Activated T-cell treated with anti-CD3 and anti-CD28 coated beads, Interleukin-2, amount 50 U/mL, for 1 hour (primary cell): ENCODE measurements at regions not wholly inside any gene's neighbourhood (a gene's known extent, or its start where the extent isn't known, plus 50 kb on each side); places are given as distances from the start of the nearest gene placed in this dataset.
"Not testable (repeated sequence)": the region's sequence is repeated elsewhere in the genome, so short reads cannot be mapped to it uniquely, and the experiment has no call there.

ENCODE experiments used
- DNase-seq: peaks from one replicate; pipeline ENCODE4 v3.0.0-alpha.2; 2020

GRCh38 chr3:194886836-194887235 is 201.2 kb downstream of the FAM43A start:
- no peak for DNase-seq

DNA sequence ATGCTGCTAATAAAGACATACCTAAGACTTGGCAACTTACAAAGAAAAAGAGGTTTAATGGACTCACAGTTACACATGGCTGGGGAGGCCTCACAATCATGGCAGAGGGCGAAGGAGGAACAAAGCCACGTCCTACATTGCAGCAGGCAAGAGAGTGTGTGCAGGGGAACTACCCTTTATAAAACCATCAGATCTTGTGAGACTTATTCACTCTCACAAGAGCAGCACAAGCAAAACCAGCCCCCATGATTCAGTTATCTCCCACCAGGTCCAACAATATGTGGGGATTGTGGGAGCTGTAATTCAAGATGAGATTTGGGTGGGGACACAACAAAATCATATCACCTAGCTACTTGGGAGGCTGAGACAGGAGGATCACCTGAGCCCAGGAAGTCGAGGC is 202.4 kb downstream of the FAM43A start:
- not testable (repeated sequence) for DNase-seq

- no peak for DNase-seq
These were observed 203.2 kb downstream of the FAM43A start for GRCh38 chr3:194888916-194889315.

- no peak for DNase-seq
These were observed 204.4 kb downstream of the FAM43A start for GRCh38 chr3:194890091-194890490.

DNA sequence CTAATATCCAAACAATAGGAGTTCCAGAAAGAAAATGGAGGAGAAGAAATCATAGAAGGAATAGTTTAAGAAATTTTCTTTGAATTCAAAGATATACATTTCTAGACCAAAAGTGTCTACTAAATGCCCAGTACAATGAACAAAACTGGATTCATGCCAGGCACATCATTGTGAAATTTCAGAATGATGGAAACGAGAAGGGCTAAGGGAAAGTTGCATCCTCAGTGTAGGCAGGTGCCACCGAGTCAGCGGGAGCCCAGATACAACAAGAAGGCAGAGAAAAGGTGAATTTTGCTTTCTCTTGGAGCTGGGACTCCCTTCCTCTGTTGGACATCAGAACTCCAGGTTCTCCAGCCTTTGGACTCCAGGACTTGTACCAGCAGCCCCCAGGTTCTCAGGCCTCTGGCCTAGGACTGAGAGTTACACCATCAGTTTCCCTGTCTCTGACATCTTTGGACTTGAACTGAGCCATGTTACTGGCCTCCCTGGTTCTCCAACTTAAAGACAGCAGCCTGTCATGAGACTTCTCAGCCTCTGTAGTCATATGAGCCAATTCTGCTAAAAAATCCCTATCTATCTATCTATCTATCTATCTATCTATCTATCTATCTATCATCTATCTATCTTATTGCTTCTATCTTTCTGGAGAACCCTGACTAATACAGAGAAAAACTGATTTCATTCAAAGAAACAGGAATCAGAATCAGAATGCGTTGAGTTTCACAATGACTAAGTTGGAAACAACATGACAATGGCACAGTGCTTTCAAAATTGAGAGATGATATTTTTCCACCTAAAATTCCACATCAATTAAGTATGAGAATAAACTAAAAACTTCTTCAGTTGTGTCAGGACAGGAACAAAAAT is 207.7 kb downstream of the FAM43A start:
- no peak for DNase-seq

DNA sequence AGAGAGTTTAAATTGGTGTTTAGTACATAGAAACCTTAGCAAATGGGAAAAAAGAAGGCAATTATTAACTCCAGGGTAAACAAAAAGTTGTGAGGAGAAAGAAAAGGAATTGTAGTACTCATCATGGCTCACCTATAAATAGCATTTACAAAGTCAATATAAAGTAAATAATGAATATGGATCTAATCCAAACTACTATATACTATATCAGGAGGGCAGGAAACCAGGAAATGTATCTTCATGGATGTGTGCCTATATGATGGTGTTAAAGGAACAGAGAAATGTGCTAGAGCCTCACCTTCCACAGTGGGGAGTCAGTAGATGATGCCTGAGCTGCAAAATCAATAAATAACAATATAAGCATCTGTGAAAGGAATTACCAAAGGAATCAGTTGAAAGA is 208.9 kb downstream of the FAM43A start:
- DNase-seq: no peak

DNA sequence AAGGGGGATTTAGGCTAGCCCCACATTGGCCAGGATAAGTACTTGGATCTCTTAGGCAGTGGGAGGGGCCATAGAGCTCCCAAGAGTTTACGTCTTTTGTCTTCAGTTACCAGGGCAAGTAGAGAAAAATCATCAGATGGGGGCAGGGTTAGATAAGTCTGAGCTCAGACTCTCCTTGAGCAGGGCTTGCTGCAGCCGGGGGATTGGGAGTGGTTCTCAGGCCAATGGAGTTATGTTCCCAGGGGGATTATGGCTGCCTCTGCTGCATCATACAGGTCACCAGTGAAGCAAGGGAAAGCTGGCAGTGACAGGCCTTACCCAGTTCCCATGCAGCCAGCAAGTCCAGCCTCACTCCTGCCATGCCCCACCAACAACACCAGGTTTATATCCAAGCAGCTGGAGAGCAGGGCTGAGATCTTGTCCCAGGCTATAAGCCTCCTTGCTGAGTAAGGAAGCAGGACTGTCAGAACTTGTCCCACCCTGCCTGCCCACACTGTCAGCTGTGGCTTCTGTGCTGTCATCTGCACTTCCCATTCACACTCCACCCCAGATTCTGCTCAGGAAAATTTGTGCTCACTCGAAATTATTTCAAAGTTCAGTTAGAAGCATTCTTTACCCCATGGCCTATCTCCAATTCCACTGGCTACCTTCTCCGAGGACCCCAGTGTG is 215.3 kb downstream of the FAM43A start:
- DNase-seq: no peak

- not testable (repeated sequence) for DNase-seq
These were observed 217.8 kb downstream of the FAM43A start for GRCh38 chr3:194903447-194903846.

DNA sequence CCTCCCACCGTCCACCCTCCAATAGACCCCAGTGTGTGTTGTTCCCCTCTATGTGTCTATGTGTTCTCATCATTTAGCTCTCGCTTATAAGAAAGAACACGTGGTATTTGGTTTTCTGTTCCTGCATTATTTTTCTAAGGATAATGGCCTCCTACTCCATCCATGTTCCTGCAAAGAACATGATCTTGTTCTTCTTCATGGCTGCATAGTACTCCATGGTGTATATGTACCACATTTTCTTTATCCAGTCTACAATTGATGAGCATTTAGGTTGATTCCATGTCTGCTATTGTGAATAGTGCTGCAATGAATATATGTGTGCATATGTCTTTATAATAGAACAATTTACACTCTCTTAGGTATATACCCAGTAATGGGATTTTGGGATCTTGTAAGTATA is 219.3 kb downstream of the FAM43A start:
- DNase-seq: not testable (repeated sequence)

GRCh38 chr3:194905696-194906095 is 220.0 kb downstream of the FAM43A start:
- no peak for DNase-seq

DNA sequence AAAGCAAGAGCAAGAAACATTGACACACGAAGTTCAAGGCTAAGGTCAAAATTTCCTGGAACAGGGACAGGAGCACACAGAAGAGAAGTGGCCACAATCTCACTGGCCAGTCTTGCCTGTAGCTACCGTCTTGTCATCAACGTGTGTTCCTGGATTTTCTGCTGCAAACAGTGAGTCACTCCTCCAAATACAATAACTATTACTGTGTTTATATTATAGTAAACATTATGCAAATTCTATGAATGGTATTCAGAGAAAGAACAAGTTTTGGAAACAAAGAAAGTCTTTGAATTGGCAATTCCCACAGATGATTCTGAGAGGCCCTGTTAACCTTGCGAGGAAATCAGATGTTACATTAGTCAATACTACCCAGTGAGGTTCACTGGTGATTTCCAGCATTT is 220.5 kb downstream of the FAM43A start:
- no peak for DNase-seq

DNA sequence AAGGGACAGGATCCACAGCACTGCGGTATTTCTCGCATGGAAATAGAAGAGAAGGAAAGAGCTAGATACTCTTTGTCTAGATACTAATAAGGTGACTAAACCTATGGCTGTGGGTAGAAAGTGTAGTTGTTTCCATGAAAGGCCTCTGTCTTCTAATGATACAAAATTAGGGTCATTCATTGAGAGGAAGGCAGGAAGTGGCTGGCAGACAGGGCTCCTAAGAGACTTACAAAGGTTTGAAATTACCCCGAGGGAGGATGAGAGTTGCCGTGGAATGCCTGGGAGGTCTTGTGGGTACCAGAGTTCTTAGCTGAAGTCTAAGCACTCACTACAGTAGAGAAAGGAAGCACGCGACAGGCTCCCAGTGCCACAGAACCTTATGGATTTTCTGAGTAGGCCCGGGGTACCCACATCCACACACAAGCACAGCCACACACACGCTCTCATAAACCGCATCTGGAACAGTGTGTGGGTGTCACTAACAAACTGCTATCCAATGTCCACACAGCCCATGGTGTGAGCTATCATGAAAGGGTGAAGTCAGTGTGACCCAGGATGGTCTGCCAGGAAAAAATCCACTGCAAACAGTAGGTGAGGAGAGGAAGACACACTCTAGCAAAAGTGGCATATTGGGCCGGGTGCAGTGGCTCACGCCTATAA is 221.4 kb downstream of the FAM43A start:
- DNase-seq: no peak

DNA sequence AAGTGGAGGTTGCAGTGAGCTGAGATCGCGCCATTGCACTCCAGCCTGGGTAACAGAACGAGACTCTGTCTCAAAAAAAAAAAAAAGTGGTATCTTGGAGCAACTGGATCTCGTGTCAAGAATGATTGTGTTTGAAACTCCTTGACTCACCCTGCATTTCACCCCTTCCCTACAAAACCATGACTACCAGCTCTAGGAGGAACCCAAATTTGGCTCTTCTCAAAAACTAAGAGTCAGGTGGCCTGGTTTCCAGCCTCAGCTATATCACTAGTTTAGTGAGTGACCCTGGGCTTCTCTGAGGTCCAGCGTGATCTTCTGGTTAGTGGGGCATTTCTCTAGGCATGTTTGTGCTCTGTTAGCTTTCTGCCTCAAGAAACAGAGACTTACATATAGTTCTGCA is 222.1 kb downstream of the FAM43A start:
- no peak for DNase-seq

GRCh38 chr3:194908496-194908895 is 222.8 kb downstream of the FAM43A start:
- no peak for DNase-seq

- DNase-seq: no peak
These were observed 223.3 kb downstream of the FAM43A start for GRCh38 chr3:194908972-194909371.

- no peak for DNase-seq
These were observed 224.8 kb downstream of the FAM43A start for GRCh38 chr3:194910414-194910984.

- DNase-seq: no peak
These were observed 227.6 kb downstream of the FAM43A start for GRCh38 chr3:194913316-194913715.

DNA sequence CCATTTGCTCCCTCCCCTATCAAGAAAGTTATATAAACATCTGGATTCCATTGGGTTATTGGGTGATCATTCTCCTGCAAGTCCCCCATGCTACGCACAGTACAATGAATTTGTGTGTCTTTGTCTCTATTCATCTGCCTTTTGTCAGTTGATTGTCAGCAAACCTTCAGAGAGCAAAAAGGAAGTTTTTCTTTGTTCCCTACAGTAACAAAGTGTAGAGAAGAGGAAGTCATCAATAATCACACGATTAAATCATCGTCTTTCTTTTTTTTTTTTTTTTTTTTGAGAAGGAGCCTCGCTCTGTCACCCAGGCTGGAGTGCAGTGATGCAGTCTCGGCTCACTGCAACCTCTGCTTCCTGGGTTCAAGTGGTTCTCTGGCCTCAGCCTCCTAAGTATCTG is 239.2 kb downstream of the FAM43A start:
- not testable (repeated sequence) for DNase-seq

DNA sequence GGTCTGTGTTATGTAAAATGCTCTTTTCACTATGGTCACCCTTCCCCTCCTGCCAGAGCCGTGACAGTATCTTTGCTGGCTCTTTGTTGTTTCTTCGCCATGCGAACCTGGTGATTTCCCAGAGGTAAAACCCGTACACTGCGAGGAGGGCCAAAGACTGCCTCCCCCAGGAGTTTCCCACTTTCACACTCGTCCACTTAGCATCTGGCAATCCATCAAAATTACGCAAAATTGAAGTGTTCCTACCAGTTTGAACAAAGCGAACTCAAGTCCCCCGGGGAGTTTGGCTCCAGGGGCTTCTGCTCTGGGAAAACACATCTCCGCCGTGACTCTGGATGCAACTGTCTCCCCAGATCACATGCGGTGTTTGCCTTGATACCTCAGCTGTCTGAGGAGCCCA is 239.9 kb downstream of the FAM43A start:
- DNase-seq: no peak

- no peak for DNase-seq
These were observed 242.5 kb downstream of the FAM43A start for GRCh38 chr3:194928227-194928626.

GRCh38 chr3:194928831-194929577 is 243.3 kb downstream of the FAM43A start:
- DNase-seq: no peak

GRCh38 chr3:194929578-194929960 is 243.9 kb downstream of the FAM43A start:
- DNase-seq: no peak
